Astrocyte (in vitro differentiated cells and primary cell): ENCODE measurements at regions not wholly inside any gene's neighbourhood (a gene's known extent, or its start where the extent isn't known, plus 50 kb on each side); places are given as distances from the start of the nearest gene placed in this dataset.

ENCODE experiments used
- DNase-seq: peaks from one replicate; pipeline ENCODE4 v3.0.0-alpha.2; 2010; ENCODE audit warnings: low read depth
- FAIRE-seq: peaks from 2 replicates; lab custom pipeline; 2011; peaks lifted over from hg19 to GRCh38; lab: Jason Lieb, UNC
- H2AFZ ChIP-seq: 2 replicates; pipeline ENCODE4 v1.6.0; 2012; ENCODE audit warnings: low read depth, low read length, inconsistent platforms
- H3K27ac ChIP-seq: 2 replicates; pipeline ENCODE4 v1.5.1; 2011; ENCODE audit warnings: low read depth, low read length, inconsistent platforms
- H3K27me3 ChIP-seq: 2 replicates; pipeline ENCODE4 v1.6.0; 2011; ENCODE audit warnings: low read length, inconsistent platforms; ENCODE audit not compliant: insufficient read depth
- H3K36me3 ChIP-seq: 2 replicates; pipeline ENCODE4 v1.5.1; 2011; ENCODE audit warnings: low read length, inconsistent platforms; ENCODE audit not compliant: insufficient read depth
- H3K4me1 ChIP-seq: 2 replicates; pipeline ENCODE4 v1.5.1; 2011; ENCODE audit warnings: low read length, inconsistent platforms; ENCODE audit not compliant: insufficient read depth
- H3K4me2 ChIP-seq: 2 replicates; pipeline ENCODE4 v1.6.0; 2012; ENCODE audit warnings: low read length, inconsistent platforms
- H3K4me3 ChIP-seq: 2 replicates; pipeline ENCODE4 v1.5.1; 2011; ENCODE audit warnings: low read depth, mild to moderate bottlenecking, low read length, inconsistent platforms; ENCODE audit not compliant: insufficient read depth
- H3K79me2 ChIP-seq: 2 replicates; pipeline ENCODE4 v1.6.0; 2012; ENCODE audit warnings: mild to moderate bottlenecking, low read length, inconsistent platforms; ENCODE audit not compliant: insufficient read depth
- H3K9ac ChIP-seq: 2 replicates; pipeline ENCODE4 v1.6.0; 2012; ENCODE audit warnings: mild to moderate bottlenecking, low read length, inconsistent platforms
- H3K9me3 ChIP-seq: 2 replicates; pipeline ENCODE4 v1.5.1; 2012; ENCODE audit warnings: low read depth, mild to moderate bottlenecking, low read length, inconsistent platforms; ENCODE audit not compliant: insufficient read depth
- H4K20me1 ChIP-seq: 2 replicates; pipeline ENCODE4 v1.6.0; 2012; ENCODE audit warnings: low read length, inconsistent platforms; ENCODE audit not compliant: insufficient read depth
- H3K27ac Mint-ChIP-seq: one replicate; pipeline ENCODE4 v1.8.0; 2021; ENCODE audit warnings: mild to moderate bottlenecking, mixed read lengths; ENCODE audit not compliant: unreplicated experiment
- H3K27me3 Mint-ChIP-seq: one replicate; pipeline ENCODE4 v1.8.0; 2021; ENCODE audit warnings: low read depth, mixed read lengths; ENCODE audit not compliant: unreplicated experiment
- H3K36me3 Mint-ChIP-seq: one replicate; pipeline ENCODE4 v1.8.0; 2021; ENCODE audit warnings: low read depth, mixed read lengths; ENCODE audit not compliant: unreplicated experiment
- H3K4me1 Mint-ChIP-seq: one replicate; pipeline ENCODE4 v1.8.0; 2021; ENCODE audit warnings: low read depth, mixed read lengths; ENCODE audit not compliant: unreplicated experiment
- H3K4me3 Mint-ChIP-seq: one replicate; pipeline ENCODE4 v1.8.0; 2021; ENCODE audit warnings: mild to moderate bottlenecking, moderate library complexity, mixed read lengths; ENCODE audit not compliant: unreplicated experiment
- H3K9me3 Mint-ChIP-seq: one replicate; pipeline ENCODE4 v1.8.0; 2021; ENCODE audit warnings: mild to moderate bottlenecking, mixed read lengths; ENCODE audit not compliant: unreplicated experiment
- CTCF ChIP-seq: IDR thresholded peaks from 2 replicates; pipeline ENCODE4 v1.5.1; 2011; ENCODE audit warnings: low read depth, mild to moderate bottlenecking, inconsistent platforms, low read length, moderate library complexity; ENCODE audit not compliant: insufficient read depth
- EZH2 ChIP-seq: IDR thresholded peaks from 2 replicates; pipeline ENCODE4 v1.6.1; 2012; ENCODE audit warnings: mild to moderate bottlenecking, low read length, inconsistent platforms; ENCODE audit not compliant: insufficient read depth

- H3K4me3 ChIP-seq: no peak overlapping the region
- no peak overlapping the region for H2AFZ ChIP-seq
- H4K20me1 ChIP-seq: no peaks in the 10 kb centered on the region
- Mint-ChIP-seq H3K27ac (no peak overlapping the region), H3K4me1 (peaks cover 9% of the 10 kb centered on the region), H3K4me3 (no peak overlapping the region), H3K36me3 (no peaks in the 10 kb centered on the region), H3K9me3 (peaks cover 1% of the 10 kb centered on the region), H3K27me3 (no peaks in the 10 kb centered on the region)
- FAIRE-seq (no peak), DNase-seq (no peak)
- no peaks in the 10 kb centered on the region for H3K27me3 ChIP-seq
- H3K9me3 ChIP-seq: no peaks in the 10 kb centered on the region
- TF ChIP-seq CTCF (no peak), EZH2 (no peak)
- H3K36me3 ChIP-seq: no peaks in the 10 kb centered on the region
- no peak overlapping the region for H3K9ac ChIP-seq
- no peaks in the 10 kb centered on the region for H3K79me2 ChIP-seq
- H3K4me2 ChIP-seq: no peak overlapping the region
- no peak overlapping the region for H3K27ac ChIP-seq
- no peaks in the 10 kb centered on the region for H3K4me1 ChIP-seq
Measured at GRCh38 chr14:39628087-39628486, 195.9 kb upstream of the FBXO33 start.

GRCh38 chr14:39626589-39627576 is 194.7 kb upstream of the FBXO33 start:
- H4K20me1 ChIP-seq: no peaks in the 10 kb centered on the region
- H3K9ac ChIP-seq: no peak overlapping the region
- no peak for DNase-seq
- H3K4me1 ChIP-seq: no peaks in the 10 kb centered on the region
- H3K4me3 ChIP-seq: no peak overlapping the region
- no peaks in the 10 kb centered on the region for H3K36me3 ChIP-seq
- H3K9me3 ChIP-seq: peaks cover 3% of the 10 kb centered on the region
- H3K4me2 ChIP-seq: no peak overlapping the region
- Mint-ChIP-seq H3K4me3 (no peak overlapping the region), H3K27me3 (no peaks in the 10 kb centered on the region), H3K36me3 (no peaks in the 10 kb centered on the region), H3K4me1 (peaks cover 9% of the 10 kb centered on the region), H3K27ac (no peak overlapping the region), H3K9me3 (peaks cover 2% of the 10 kb centered on the region)
- FAIRE-seq: no peak
- no peak overlapping the region for H2AFZ ChIP-seq
- H3K27me3 ChIP-seq: no peaks in the 10 kb centered on the region
- no peak overlapping the region for H3K27ac ChIP-seq
- H3K79me2 ChIP-seq: no peaks in the 10 kb centered on the region
- TF ChIP-seq CTCF (no peak), EZH2 (no peak)

- H3K4me3 ChIP-seq: no peak overlapping the region
- no peak for DNase-seq
- FAIRE-seq: no peak
- H3K27me3 Mint-ChIP-seq: no peaks in the 10 kb centered on the region
- peaks cover 4% of the 10 kb centered on the region for H3K4me1 Mint-ChIP-seq
- no peaks in the 10 kb centered on the region for H3K27me3 ChIP-seq
- H3K9me3 ChIP-seq: peaks cover 3% of the 10 kb centered on the region
- TF ChIP-seq CTCF (no peak), EZH2 (no peak)
- no peak overlapping the region for H3K27ac Mint-ChIP-seq
- no peaks in the 10 kb centered on the region for H3K4me1 ChIP-seq
- no peaks in the 10 kb centered on the region for H3K79me2 ChIP-seq
- H3K9ac ChIP-seq: no peak overlapping the region
- H3K4me2 ChIP-seq: no peak overlapping the region
- H3K27ac ChIP-seq: no peak overlapping the region
- H3K4me3 Mint-ChIP-seq: no peak overlapping the region
- no peaks in the 10 kb centered on the region for H3K36me3 ChIP-seq
- no peaks in the 10 kb centered on the region for H4K20me1 ChIP-seq
- H3K9me3 Mint-ChIP-seq: peaks cover 2% of the 10 kb centered on the region
- H2AFZ ChIP-seq: no peak overlapping the region
- H3K36me3 Mint-ChIP-seq: no peaks in the 10 kb centered on the region
Measured at GRCh38 chr14:39621678-39622077, 189.4 kb upstream of the FBXO33 start.
